HG03354 (cell line): ENCODE measurements at regions not wholly inside any gene's neighbourhood (a gene's known extent, or its start where the extent isn't known, plus 50 kb on each side); places are given as distances from the start of the nearest gene placed in this dataset.
"Not testable (repeated sequence)": the region's sequence is repeated elsewhere in the genome, so short reads cannot be mapped to it uniquely, and the experiment has no call there.

ENCODE experiments used
- ATAC-seq: cut with Tn5 transposase; IDR thresholded peaks from one replicate; pipeline ENCODE4 v1.9.1; 2021; ENCODE audit warnings: mild to moderate bottlenecking; ENCODE audit not compliant: unreplicated experiment, poor library complexity, severe bottlenecking

- no peak for ATAC-seq
Measured at GRCh38 chr12:78269620-78270019, 438.9 kb downstream of the NAV3 start.

- no peak for ATAC-seq
Measured at GRCh38 chr12:78271546-78271945, 440.9 kb downstream of the NAV3 start.

- ATAC-seq: no peak
Measured at GRCh38 chr12:78275886-78276285, 445.2 kb downstream of the NAV3 start.

DNA sequence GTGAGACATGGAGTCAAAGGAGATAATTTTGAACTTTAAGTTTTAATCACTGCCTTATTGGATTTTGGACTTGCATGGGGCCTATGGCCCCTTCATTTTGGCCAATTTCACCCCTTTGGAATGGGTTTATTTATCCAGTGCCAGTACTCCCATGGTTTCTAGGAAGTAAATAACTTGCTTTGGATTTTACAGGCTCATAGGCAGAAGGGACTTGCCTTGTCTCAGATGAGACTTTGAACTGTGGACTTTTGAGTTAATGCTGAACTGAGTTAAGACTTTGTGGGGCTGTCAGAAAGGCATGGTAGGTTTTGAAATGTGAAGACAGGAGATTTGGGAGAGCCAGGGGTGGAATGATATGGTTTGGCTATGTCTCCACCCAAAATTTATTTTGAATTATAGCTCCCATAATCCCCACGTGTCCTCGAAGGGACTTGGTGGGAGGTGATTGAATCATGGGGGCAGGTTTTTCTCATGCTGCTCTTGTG is 448.1 kb downstream of the NAV3 start:
- no peak for ATAC-seq

DNA sequence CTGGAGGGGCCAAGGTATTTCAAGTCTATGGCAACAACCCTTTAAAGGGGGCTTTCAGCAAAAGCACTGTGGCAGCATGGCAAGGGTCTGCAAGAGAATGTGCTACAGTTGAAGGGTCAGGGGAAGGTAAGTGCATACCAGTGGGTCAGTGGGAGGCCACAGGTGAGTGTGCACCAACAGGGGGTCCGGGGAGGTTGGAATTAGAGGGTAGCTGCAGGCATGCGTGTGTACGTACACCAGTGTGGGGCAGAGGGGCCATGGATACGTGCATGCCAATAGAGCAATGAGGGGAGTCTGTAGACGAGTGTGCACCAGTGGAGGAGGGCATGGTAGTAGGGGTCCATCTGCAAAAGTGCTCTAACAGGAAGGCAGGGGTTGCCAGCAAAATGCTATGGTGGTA is 448.9 kb downstream of the NAV3 start:
- no peak for ATAC-seq

DNA sequence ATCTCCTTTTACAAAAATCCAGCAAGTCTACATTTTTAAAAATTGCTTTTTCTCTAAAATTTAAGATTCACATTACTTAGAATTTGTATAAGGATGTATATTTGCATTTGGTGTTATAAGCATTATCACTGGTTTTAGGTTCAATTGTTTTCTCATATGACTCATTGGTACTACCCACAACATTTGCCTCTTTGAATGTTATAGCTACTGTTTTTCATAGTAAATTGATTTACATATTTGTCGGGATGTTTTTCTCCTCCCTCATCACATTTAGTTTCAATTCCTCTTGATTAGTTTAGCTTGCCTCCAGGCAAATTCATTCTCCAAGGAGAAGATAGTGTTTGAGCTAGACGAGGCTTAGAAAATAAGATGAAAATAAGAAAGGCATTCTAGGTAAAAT is 450.4 kb downstream of the NAV3 start:
- not testable (repeated sequence) for ATAC-seq

GRCh38 chr12:78284417-78284816 is 453.7 kb downstream of the NAV3 start:
- ATAC-seq: no peak

- ATAC-seq: no peak
Measured at GRCh38 chr12:78290606-78291345, 460.1 kb downstream of the NAV3 start.

GRCh38 chr12:78293059-78293686 is 462.5 kb downstream of the NAV3 start:
- ATAC-seq: no peak

- not testable (repeated sequence) for ATAC-seq
Measured at GRCh38 chr12:78301282-78301681, 470.6 kb downstream of the NAV3 start.

DNA sequence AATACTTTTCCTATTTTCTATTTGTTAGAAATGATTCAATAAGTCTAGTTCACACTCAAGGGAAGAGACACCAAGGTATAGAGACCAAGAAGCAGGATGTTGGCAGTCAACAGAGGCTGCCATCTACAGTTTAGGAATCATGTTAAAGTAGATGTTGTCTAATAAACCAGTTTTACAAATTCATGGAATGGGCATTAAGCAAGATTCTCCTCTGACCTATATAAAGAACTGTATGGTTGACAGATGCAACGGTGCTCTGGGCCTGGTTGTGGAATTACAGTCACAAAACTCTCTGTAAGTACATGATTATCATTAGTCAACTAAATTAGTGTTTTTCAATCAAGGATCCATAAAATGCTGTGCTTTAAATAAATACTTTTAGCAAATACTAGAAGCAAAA is 475.1 kb downstream of the NAV3 start:
- ATAC-seq: no peak

- ATAC-seq: no peak
Measured at GRCh38 chr12:78306236-78306635, 475.5 kb downstream of the NAV3 start.

- ATAC-seq: no peak
Measured at GRCh38 chr12:78308701-78309100, 478.0 kb downstream of the NAV3 start.

- no peak for ATAC-seq
Measured at GRCh38 chr12:78315028-78315427, 484.3 kb downstream of the NAV3 start.

GRCh38 chr12:78316136-78316535 is 485.4 kb downstream of the NAV3 start:
- no peak for ATAC-seq

DNA sequence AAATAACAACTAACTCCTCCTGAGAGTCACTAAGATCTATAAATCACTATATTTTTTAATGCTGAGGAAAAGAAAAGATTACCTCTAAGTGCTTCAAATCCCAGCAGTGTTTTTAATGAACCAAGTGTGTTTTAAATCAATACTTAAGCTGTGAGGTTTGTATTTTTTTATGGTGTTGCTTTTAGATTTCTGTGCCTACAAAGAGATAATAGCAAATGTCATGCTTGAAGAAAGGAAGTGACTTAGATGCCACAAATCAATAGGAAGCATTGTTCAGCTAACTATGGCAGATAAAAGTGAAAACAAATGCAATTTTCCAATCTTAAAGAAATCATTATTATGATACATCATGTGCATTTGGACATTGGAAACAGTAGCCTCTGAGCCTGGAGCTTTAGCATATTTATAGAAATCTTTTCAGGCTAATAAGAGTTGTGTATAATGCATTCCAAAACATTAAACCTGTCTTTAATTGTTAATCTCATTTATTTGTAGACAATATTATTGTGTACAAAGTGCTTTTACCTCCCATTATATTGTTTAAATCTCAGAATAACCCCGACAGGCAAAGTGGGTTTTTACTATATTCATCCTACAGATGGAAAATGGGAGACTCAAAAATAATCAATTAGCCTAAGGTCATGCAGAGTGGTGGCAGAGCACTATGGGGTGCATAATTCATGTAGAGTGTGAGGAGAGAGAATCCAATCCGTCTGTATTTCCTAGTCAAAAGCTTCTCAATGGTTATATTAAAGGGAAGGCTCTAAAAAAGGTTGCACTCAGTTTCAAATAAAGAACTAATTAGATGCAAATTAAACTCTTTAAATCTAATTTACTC is 486.2 kb downstream of the NAV3 start:
- ATAC-seq: no peak

- no peak for ATAC-seq
Measured at GRCh38 chr12:78321696-78322095, 491.0 kb downstream of the NAV3 start.

- no peak for ATAC-seq
Measured at GRCh38 chr12:78323226-78323625, 492.5 kb downstream of the NAV3 start.

DNA sequence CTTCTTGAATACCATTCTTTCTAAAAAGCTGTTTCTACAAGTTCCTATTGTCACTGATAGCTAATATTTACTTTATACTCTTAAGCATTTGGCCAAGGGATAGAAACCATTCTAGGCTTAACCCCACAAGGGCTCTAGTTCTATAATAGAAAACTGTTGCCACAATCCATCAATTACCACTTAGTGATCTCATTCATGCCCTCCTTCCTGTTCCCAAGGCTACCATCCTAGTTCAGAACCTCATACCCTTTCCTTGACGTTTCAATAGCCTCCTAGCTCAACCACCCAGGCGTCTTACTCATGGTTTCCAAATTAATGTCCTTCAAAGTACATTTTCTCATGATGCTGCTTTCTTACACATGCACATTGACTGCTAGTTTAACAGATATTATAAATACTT is 493.5 kb downstream of the NAV3 start:
- no peak for ATAC-seq

DNA sequence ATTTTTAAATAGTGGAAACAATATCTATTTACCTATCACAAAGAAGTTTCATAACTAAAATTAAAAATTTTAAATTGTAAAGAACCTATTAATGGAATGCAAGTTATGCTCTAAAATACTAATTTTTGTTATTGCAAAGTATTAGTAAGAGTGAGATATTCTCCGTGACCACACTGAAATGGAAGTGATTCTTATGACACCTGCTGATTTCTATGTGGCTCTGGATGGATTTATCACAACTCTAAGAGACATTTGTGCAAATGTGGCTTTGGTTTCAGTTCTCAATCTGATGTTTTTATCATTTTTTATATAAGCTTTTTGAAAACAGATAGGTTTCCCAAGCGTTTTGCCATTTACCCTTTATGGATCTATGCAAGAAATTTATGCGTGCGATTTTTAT is 497.8 kb downstream of the NAV3 start:
- ATAC-seq: no peak

DNA sequence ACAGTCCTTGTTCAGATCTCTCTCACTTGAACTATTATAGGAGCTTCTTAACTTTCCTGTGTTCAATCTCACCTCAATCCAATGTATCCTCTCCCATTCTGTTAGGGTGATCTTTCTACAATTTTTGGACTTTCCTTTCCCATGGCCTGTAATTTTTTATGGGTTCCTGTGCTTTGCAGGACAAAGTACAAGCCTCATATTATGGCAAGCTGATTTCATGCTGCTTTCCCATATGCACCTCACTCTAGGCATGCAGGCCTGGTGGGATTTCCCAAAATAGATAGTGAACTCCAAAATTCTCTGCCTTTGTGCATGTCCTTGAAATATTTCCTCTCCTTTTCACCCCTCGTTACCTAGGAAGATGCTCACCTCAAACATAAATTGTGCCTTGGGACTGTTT is 499.4 kb downstream of the NAV3 start:
- no peak for ATAC-seq
